ENCODE measurements at regions not wholly inside any gene's neighbourhood (a gene's known extent, or its start where the extent isn't known, plus 50 kb on each side); places are given as distances from the start of the nearest gene placed in this dataset.

- DNase-seq (ENCODE audit: low spot score) = no peak
- Histone ChIP-seq H3K36me3 (no peaks in the 10 kb centered on the region), H3K27me3 (no peaks in the 10 kb centered on the region), H3K4me1 (no peaks in the 10 kb centered on the region), H3K27ac (no peak overlapping the region), H3K4me3 (no peak overlapping the region), H3K9me3 (no peaks in the 10 kb centered on the region)
- no peak for TF ChIP-seq CTCF (IDR thresholded peaks at IDR 0.05)
Observed at GRCh38 chr15:66963710-66964109, 101.7 kb upstream of the SMAD3 start.

- Histone ChIP-seq H3K4me3 (no peak overlapping the region), H3K4me1 (no peaks in the 10 kb centered on the region), H3K27me3 (no peaks in the 10 kb centered on the region), H3K27ac (no peak overlapping the region), H3K36me3 (no peaks in the 10 kb centered on the region), H3K9me3 (no peaks in the 10 kb centered on the region)
- TF ChIP-seq CTCF (IDR thresholded peaks at IDR 0.05) = no peak
- no peak for DNase-seq (ENCODE audit: low spot score)
Observed at GRCh38 chr15:66964111-66964738, 101.2 kb upstream of the SMAD3 start.

GRCh38 chr15:66964791-66965190 lies 100.6 kb upstream of the SMAD3 start:
- no peak for TF ChIP-seq CTCF (IDR thresholded peaks at IDR 0.05)
- no peak for DNase-seq (ENCODE audit: low spot score)
- no peaks in the 10 kb centered on the region for H3K36me3 ChIP-seq
- no peaks in the 10 kb centered on the region for H3K9me3 ChIP-seq
- no peak overlapping the region for H3K27ac ChIP-seq
- no peaks in the 10 kb centered on the region for H3K27me3 ChIP-seq
- no peaks in the 10 kb centered on the region for H3K4me1 ChIP-seq
- H3K4me3 ChIP-seq = no peak overlapping the region

GRCh38 chr15:66965201-66965900 lies 100.1 kb upstream of the SMAD3 start:
- no peak overlapping the region for H3K4me3 ChIP-seq

GRCh38 chr15:66966256-66966655 lies 99.1 kb upstream of the SMAD3 start:
- H3K27ac ChIP-seq = no peak overlapping the region
- H3K36me3 ChIP-seq = no peaks in the 10 kb centered on the region
- no peak overlapping the region for H3K4me3 ChIP-seq
- no peaks in the 10 kb centered on the region for H3K27me3 ChIP-seq
- no peak for DNase-seq (ENCODE audit: low spot score)
- no peaks in the 10 kb centered on the region for H3K4me1 ChIP-seq
- peak in 1 of 2 donors; percentile 16 for TF ChIP-seq CTCF (IDR thresholded peaks at IDR 0.05)
- H3K9me3 ChIP-seq = no peaks in the 10 kb centered on the region

More at GRCh38 chr15:66965201-66965900, 100.1 kb upstream of the SMAD3 start:
- no peak for DNase-seq (ENCODE audit: low spot score)
- no peak for TF ChIP-seq CTCF (IDR thresholded peaks at IDR 0.05)
- Histone ChIP-seq H3K27me3 (no peaks in the 10 kb centered on the region), H3K9me3 (no peaks in the 10 kb centered on the region), H3K4me1 (no peaks in the 10 kb centered on the region), H3K36me3 (no peaks in the 10 kb centered on the region), H3K27ac (no peak overlapping the region)
